GM23338 (cell line): ENCODE measurements at regions not wholly inside any gene's neighbourhood (a gene's known extent, or its start where the extent isn't known, plus 50 kb on each side); places are given as distances from the start of the nearest gene placed in this dataset.

Experiments
- CTCF ChIP-seq, 2 experiments: fragments of 200-600 bp in 1 of 2; sonication (generic) in 1 of 2; conservative IDR thresholded peaks; 2 replicates each; pipeline versions ENCODE4 v1.5.1 to v1.6.1; 2016 to 2017; ENCODE audit warnings: antibody characterized with exemption in 2 of 2, low read depth in 2 of 2, mild to moderate bottlenecking in 2 of 2, moderate library complexity in 1 of 2
- EZH2 ChIP-seq: fragments of 200-600 bp; sonication (generic); IDR thresholded peaks from one replicate; pipeline ENCODE4 v1.8.0; 2017; ENCODE audit warnings: antibody characterized with exemption, mild to moderate bottlenecking, low read depth; ENCODE audit not compliant: unreplicated experiment
- EZH2phosphoT487 ChIP-seq: fragments of 200-600 bp; sonication (generic); IDR thresholded peaks from one replicate; pipeline ENCODE4 v1.8.1; 2018; ENCODE audit warnings: antibody characterized with exemption; ENCODE audit not compliant: unreplicated experiment
- NANOG ChIP-seq: IDR thresholded peaks from 2 replicates; pipeline ENCODE4 v1.6.1; 2016; ENCODE audit warnings: antibody characterized with exemption, borderline replicate concordance
- POLR2AphosphoS5 ChIP-seq: IDR thresholded peaks from 2 replicates; pipeline ENCODE4 v1.6.1; 2016; ENCODE audit warnings: antibody characterized with exemption, low read depth
- REST ChIP-seq: IDR thresholded peaks from one replicate; pipeline ENCODE4 v1.6.1; 2018; ENCODE audit warnings: antibody characterized with exemption; ENCODE audit not compliant: unreplicated experiment
- ZNF331 ChIP-seq: fragments of 250-450 bp; sonication (Bioruptor Pico); IDR thresholded peaks from 2 replicates; pipeline ENCODE4 v1.5.0; 2020; ENCODE audit warnings: low read depth, mild to moderate bottlenecking, moderate library complexity

GRCh38 chr15:47566610-47567009, 150.7 kb upstream of the SEMA6D start:
- no peak for TF ChIP-seq NANOG
- no peak for TF ChIP-seq CTCF (conservative IDR thresholded peaks at IDR 0.05; ENCODE audit: low read depth in 2 of 2)
- TF ChIP-seq POLR2AphosphoS5: no peak
- no peak for TF ChIP-seq EZH2
- no peak for TF ChIP-seq ZNF331
- TF ChIP-seq EZH2phosphoT487: no peak
- no peak for TF ChIP-seq REST
